PC-9 (cell line): ENCODE measurements at regions not wholly inside any gene's neighbourhood (a gene's known extent, or its start where the extent isn't known, plus 50 kb on each side); places are given as distances from the start of the nearest gene placed in this dataset.

Experiments used
- BruUV-seq: library from RNA; stranded (reverse); fragments of 400-500 nt; replicated peaks from 2 replicates; lab custom pipeline; 2021; lab: Mats Ljungman, UMichigan
- CTCF ChIA-PET: fragments of 300-600 bp; sonication (Branson Sonifier 250); formaldehyde crosslinking; loops from one replicate; lab custom pipeline; 2022; ENCODE audit warnings: antibody characterized with exemption; lab: Charles Lee
- POLR2A ChIA-PET: fragments of 300-600 bp; sonication (Branson Sonifier 250); formaldehyde crosslinking; loops from one replicate; lab custom pipeline; 2022; ENCODE audit warnings: antibody characterized with exemption; ENCODE audit not compliant: unreplicated experiment; lab: Charles Lee
- DNase-seq, 2 experiments: peaks; one replicate each; pipeline versions ENCODE4 v3.0.0 to v3.0.0-alpha.2; 2015 to 2022; ENCODE audit warnings: mixed read lengths in 1 of 2
- H2AFZ ChIP-seq: fragments of 200-600 bp; sonication (generic); 2 replicates; pipeline ENCODE4 v1.8.1; 2017; ENCODE audit warnings: antibody characterized with exemption
- H3F3A ChIP-seq: fragments of 200-600 bp; sonication (generic); 2 replicates; pipeline ENCODE4 v1.8.1; 2017; ENCODE audit warnings: antibody characterized with exemption, mild to moderate bottlenecking, low read depth; ENCODE audit not compliant: insufficient read depth
- H3K27ac ChIP-seq: fragments of 200-600 bp; sonication (generic); 2 replicates; pipeline ENCODE4 v1.6.1; 2016; ENCODE audit warnings: mixed run types
- H3K27me3 ChIP-seq: fragments of 200-600 bp; sonication (generic); 2 replicates; pipeline ENCODE4 v1.6.1; 2016; ENCODE audit warnings: low read depth, mixed run types; ENCODE audit not compliant: insufficient read depth
- H3K36me3 ChIP-seq: fragments of 200-600 bp; sonication (generic); 2 replicates; pipeline ENCODE4 v1.6.1; 2016; ENCODE audit warnings: low read depth, mixed run types
- H3K4me1 ChIP-seq: fragments of 200-600 bp; sonication (generic); replicated peaks from 2 replicates; pipeline ENCODE4 v1.6.1; 2016; ENCODE audit warnings: mixed run types; ENCODE audit not compliant: insufficient read depth
- H3K4me2 ChIP-seq: fragments of 200-600 bp; sonication (generic); 2 replicates; pipeline ENCODE4 v1.6.1; 2017; ENCODE audit warnings: mixed run types
- H3K4me3 ChIP-seq: fragments of 200-600 bp; sonication (generic); 2 replicates; pipeline ENCODE4 v1.6.1; 2016; ENCODE audit warnings: mixed run types
- H3K79me2 ChIP-seq: fragments of 200-600 bp; sonication (generic); 2 replicates; pipeline ENCODE4 v1.6.1; 2017; ENCODE audit warnings: low read depth, mixed run types
- H3K9me2 ChIP-seq: fragments of 200-600 bp; sonication (generic); 2 replicates; pipeline ENCODE4 v1.8.1; 2017; ENCODE audit warnings: mild to moderate bottlenecking; ENCODE audit not compliant: insufficient read depth
- H3K9me3 ChIP-seq: fragments of 200-600 bp; sonication (generic); 2 replicates; pipeline ENCODE4 v1.8.1; 2016; ENCODE audit warnings: low read depth; ENCODE audit not compliant: insufficient read depth
- H4K20me1 ChIP-seq: fragments of 200-600 bp; sonication (generic); 2 replicates; pipeline ENCODE4 v1.8.1; 2017; ENCODE audit not compliant: insufficient read depth
- EZH2 ChIP-seq: fragments of 200-600 bp; sonication (generic); IDR thresholded peaks from 2 replicates; pipeline ENCODE4 v1.8.0; 2017; ENCODE audit warnings: antibody characterized with exemption, low read depth
- intact Hi-C: fragments of 100-400 bp; cut with micrococcal nuclease; formaldehyde crosslinking; loops from one replicate; pipeline ENCODE4 v1.10.0; 2022; ENCODE audit not compliant: unreplicated experiment
- TF ChIP-seq, protein P1 (sequence below): fragments of 200-600 bp; sonication (generic); conservative IDR thresholded peaks from 2 replicates; pipeline ENCODE4 v1.6.1; 2017; ENCODE audit warnings: mixed run types, antibody characterized with exemption, mild to moderate bottlenecking, moderate library complexity

DNA sequence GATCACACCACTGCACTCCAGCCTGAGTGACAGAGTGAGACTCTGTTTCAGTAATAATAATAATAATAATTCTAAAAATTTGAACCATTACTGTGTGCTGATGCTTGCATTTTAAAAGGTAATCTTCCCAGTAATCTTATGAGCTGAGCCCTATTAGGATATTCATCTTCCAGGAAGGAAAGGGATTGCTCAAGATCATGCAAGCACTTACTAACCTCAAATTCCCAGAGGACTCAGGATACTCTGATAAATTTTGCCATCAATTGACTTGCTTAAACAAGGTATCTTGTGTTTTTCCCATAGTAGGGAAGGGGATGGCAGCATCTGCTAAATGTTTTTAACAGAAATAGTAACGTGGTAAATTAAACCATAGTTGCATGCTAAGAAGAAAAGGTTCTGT is 176.4 kb upstream of the MRPS30 start:
- no peaks in the 10 kb centered on the region for H3K27me3 ChIP-seq
- TF ChIP-seq, protein P1, sequence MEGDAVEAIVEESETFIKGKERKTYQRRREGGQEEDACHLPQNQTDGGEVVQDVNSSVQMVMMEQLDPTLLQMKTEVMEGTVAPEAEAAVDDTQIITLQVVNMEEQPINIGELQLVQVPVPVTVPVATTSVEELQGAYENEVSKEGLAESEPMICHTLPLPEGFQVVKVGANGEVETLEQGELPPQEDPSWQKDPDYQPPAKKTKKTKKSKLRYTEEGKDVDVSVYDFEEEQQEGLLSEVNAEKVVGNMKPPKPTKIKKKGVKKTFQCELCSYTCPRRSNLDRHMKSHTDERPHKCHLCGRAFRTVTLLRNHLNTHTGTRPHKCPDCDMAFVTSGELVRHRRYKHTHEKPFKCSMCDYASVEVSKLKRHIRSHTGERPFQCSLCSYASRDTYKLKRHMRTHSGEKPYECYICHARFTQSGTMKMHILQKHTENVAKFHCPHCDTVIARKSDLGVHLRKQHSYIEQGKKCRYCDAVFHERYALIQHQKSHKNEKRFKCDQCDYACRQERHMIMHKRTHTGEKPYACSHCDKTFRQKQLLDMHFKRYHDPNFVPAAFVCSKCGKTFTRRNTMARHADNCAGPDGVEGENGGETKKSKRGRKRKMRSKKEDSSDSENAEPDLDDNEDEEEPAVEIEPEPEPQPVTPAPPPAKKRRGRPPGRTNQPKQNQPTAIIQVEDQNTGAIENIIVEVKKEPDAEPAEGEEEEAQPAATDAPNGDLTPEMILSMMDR: no peak
- TF ChIP-seq EZH2: no peak
- intact Hi-C loops: no loop called here
- CTCF ChIA-PET: no interaction called here
- H3K4me1 ChIP-seq: no peaks in the 10 kb centered on the region
- no peaks in the 10 kb centered on the region for H4K20me1 ChIP-seq
- no peaks in the 10 kb centered on the region for H3K9me3 ChIP-seq
- H3K79me2 ChIP-seq: no peaks in the 10 kb centered on the region
- no TSS peak for BruUV-seq
- H3K9me2 ChIP-seq: no peaks in the 10 kb centered on the region
- DNase-seq: no peak
- no peak overlapping the region for H2AFZ ChIP-seq
- no peaks in the 10 kb centered on the region for H3K36me3 ChIP-seq
- no peak overlapping the region for H3K4me3 ChIP-seq
- no peak overlapping the region for H3K4me2 ChIP-seq
- H3F3A ChIP-seq: no peaks in the 10 kb centered on the region
- no peak overlapping the region for H3K27ac ChIP-seq
- POLR2A ChIA-PET: no interaction called here

DNA sequence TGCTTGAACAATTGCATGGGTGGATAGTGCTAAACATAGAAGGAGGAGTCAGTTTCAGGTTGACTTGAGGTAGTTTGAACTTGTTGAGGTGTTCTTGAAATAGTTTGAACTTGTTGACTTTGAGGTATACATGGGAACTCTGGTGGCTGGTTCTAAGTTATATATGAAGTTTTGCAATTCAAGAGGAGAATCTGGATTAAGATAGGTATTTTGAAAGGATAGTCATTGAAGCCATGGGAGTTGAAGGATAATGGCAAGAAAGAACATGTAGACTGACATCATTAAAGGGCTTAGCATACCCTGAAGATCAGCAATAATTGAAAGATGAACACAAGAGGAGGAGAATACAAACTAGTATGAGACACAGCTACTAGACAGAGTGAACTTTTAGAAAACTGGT is 181.9 kb upstream of the MRPS30 start:
- Histone ChIP-seq H3K4me3 (no peak overlapping the region), H3F3A (no peaks in the 10 kb centered on the region), H3K27me3 (no peaks in the 10 kb centered on the region), H3K9me2 (0 out of 2 replicates have a peak, but pooled peaks cover 6% of the 10 kb centered on the region), H3K36me3 (no peaks in the 10 kb centered on the region), H3K4me2 (no peak overlapping the region), H3K9me3 (no peaks in the 10 kb centered on the region), H3K4me1 (no peaks in the 10 kb centered on the region), H2AFZ (no peak overlapping the region), H3K27ac (no peak overlapping the region), H3K79me2 (no peaks in the 10 kb centered on the region), H4K20me1 (no peaks in the 10 kb centered on the region)
- no peak for DNase-seq
- no peak for TF ChIP-seq EZH2
- CTCF ChIA-PET: no interaction called here
- no TSS peak for BruUV-seq
- intact Hi-C loops: no loop called here
- POLR2A ChIA-PET: no interaction called here

DNA sequence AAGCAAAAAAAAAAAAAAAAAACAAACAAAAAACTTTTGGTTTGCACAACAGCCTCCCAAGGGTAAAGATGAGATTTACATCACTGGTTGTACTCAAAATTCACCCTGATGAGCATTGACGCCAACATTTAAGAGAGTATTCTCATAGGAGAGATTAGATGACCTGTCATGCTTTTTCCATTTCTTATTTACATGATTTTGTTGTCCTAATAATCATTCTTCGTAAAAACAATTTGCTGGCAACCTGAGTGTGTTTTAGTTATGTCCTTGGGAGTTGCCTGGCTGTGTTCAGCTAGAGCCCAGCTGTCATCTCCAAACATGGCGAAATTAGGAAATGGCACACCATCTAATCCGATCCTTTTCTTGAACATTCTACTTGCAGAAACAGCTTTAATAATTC is 186.4 kb upstream of the MRPS30 start:
- intact Hi-C loops: no loop called here
- Histone ChIP-seq H3K9me2 (0 out of 2 replicates have a peak, but pooled peaks cover 6% of the 10 kb centered on the region), H3K4me1 (no peaks in the 10 kb centered on the region), H3K36me3 (no peaks in the 10 kb centered on the region), H3K4me3 (no peak overlapping the region), H3K27ac (no peak overlapping the region), H3K79me2 (no peaks in the 10 kb centered on the region), H4K20me1 (0 out of 2 replicates have a peak, but pooled peaks cover 2% of the 10 kb centered on the region), H2AFZ (no peak overlapping the region), H3F3A (no peaks in the 10 kb centered on the region), H3K4me2 (no peak overlapping the region), H3K27me3 (no peaks in the 10 kb centered on the region), H3K9me3 (no peaks in the 10 kb centered on the region)
- no TSS peak for BruUV-seq
- POLR2A ChIA-PET: no interaction called here
- TF ChIP-seq, protein P1: no peak
- no peak for TF ChIP-seq EZH2
- CTCF ChIA-PET: no interaction called here
- no peak for DNase-seq
